ENCODE measurements at regions not wholly inside any gene's neighbourhood (a gene's known extent, or its start where the extent isn't known, plus 50 kb on each side); places are given as distances from the start of the nearest gene placed in this dataset.

DNA sequence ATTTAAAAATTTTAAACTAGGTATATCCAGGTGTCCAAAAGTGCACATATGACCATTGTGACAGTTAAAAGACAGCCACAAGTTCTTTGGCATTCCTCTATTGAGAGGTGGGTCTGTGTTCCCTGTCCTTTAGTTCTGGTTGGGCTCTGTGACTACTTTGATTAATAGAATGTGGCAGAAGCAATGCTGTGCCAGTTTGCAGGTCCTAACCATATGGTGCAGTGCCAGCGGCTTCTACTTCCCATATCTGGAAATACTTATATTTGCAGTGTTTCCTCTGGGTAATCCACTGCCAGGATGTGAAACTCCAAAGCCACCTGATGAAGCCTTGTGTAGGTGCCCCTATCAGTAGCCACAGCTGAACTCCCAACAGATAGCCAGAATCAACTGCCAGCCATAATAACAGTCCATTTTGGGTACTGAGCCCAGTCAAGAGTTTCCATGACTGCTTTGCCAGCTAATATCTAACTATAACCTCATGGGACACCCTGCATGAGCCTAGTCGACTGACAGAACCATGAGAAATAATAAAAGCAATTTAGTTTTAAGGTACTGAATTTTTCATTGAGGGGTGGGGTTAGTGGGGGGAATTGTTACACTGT is 361.0 kb upstream of the SEMA6A start:
- in situ Hi-C loops (cut with HindIII; ENCODE audit: low sequenced_read_pairs), result no loop called here
- TF ChIP-seq, protein P1, sequence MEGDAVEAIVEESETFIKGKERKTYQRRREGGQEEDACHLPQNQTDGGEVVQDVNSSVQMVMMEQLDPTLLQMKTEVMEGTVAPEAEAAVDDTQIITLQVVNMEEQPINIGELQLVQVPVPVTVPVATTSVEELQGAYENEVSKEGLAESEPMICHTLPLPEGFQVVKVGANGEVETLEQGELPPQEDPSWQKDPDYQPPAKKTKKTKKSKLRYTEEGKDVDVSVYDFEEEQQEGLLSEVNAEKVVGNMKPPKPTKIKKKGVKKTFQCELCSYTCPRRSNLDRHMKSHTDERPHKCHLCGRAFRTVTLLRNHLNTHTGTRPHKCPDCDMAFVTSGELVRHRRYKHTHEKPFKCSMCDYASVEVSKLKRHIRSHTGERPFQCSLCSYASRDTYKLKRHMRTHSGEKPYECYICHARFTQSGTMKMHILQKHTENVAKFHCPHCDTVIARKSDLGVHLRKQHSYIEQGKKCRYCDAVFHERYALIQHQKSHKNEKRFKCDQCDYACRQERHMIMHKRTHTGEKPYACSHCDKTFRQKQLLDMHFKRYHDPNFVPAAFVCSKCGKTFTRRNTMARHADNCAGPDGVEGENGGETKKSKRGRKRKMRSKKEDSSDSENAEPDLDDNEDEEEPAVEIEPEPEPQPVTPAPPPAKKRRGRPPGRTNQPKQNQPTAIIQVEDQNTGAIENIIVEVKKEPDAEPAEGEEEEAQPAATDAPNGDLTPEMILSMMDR (IDR thresholded peaks at IDR 0.05; ENCODE audit: low read depth, low read length, missing control alignments), result no peak
- H3K4me3 ChIP-seq (ENCODE audit: low read depth, low read length), result no peak overlapping the region
- DNase-seq (ENCODE audit: low read depth), result no peak

DNA sequence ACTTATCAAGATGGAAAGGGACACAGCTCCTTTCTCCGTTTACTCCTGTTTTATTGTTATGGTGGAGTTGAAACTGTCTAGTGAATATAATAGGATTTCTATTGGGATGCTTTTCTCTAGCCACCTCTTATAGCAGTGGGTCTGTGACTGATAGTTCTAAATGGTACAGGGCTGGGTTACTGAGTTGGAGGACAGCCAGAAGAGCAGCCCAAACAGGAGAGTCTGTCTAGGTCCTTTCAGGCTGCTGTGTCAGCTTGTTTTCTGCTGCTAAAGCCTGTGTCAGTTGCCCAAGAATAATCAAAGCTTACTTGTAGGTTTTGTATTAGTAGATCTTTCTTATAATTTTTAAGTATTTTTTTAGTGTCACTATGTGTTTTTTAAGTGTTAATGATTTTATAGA is 356.0 kb upstream of the SEMA6A start:
- TF ChIP-seq, protein P1 (IDR thresholded peaks at IDR 0.05; ENCODE audit: low read depth, low read length, missing control alignments), result no peak
- in situ Hi-C loops (cut with HindIII; ENCODE audit: low sequenced_read_pairs), result no loop called here
- no peak overlapping the region for H3K4me3 ChIP-seq (ENCODE audit: low read depth, low read length)
- DNase-seq (ENCODE audit: low read depth), result no peak

DNA sequence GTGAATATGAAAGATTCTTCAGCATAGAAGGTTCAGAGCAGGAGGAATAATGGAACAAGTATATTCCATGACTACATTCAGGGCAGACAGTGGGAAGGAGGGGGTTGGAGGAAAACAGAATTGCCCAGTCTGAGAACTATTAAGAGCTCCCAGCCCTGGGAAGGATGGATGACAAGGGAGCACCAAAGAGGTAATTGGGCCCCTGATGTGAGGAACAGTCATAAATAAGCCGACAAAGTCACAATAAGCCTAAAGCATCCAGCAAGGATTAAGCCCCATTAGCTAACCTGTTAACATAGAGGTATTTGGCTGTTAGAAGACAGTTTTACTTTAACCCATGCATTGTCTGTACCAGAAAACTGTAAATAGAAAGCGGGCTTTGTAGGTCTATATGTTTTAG is 348.7 kb upstream of the SEMA6A start:
- H3K4me3 ChIP-seq (ENCODE audit: low read depth, low read length), result no peak overlapping the region
- in situ Hi-C loops (cut with HindIII; ENCODE audit: low sequenced_read_pairs), result no loop called here
- DNase-seq (ENCODE audit: low read depth), result no peak
- TF ChIP-seq, protein P1 (IDR thresholded peaks at IDR 0.05; ENCODE audit: low read depth, low read length, missing control alignments), result no peak

DNA sequence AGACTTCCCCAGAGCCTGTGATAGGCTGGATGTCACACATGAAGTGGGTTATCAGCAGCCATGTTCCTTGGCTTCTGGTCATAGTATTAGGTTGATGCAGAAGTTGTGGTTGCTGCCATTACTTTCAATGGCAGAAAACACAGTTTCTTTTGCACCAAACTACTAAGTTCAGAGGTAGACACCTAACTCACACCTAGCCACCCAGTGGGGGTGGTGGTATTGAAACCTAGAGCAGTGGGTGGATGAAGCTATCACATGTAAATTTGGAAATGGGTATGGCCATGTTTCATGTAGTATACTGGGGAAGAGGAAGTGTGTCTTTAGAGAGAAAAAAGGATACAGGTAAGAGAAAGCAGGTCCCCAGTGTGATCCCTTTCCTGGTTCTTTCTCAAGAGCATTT is 347.9 kb upstream of the SEMA6A start:
- TF ChIP-seq, protein P1 (IDR thresholded peaks at IDR 0.05; ENCODE audit: low read depth, low read length, missing control alignments), result no peak
- in situ Hi-C loops (cut with HindIII; ENCODE audit: low sequenced_read_pairs), result no loop called here
- DNase-seq (ENCODE audit: low read depth), result no peak
- H3K4me3 ChIP-seq (ENCODE audit: low read depth, low read length), result no peak overlapping the region

DNA sequence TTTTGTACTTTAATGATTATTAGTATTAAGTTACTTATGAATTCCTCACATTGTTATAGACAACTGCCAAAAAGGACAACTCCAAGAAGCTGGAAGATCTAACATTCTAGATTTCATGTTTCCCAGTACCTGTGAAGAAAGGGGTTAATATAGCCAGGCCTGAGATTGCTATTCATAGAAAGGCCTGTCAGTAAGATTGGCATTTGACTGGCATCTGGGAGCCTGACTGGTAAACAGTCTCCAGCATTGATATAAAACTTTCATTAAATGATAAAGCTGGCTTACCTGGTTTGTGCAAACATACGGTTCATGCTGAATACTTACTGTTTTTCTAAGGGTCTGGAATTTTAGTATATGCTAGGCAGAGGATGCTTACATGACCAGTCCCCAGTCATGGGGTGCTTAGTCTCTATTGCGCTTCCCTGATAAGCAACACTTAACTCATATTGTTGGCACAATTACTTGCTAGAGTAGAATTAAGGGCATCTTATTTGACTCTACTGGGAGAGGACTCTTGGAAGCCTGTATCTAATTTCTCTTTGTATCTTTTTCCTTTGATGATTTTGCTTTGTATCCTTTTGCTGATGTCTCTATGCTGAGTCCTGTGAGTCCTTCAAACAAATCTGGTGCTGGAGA is 340.4 kb upstream of the SEMA6A start:
- H3K4me3 ChIP-seq (ENCODE audit: low read depth, low read length), result no peak overlapping the region
- in situ Hi-C loops (cut with HindIII; ENCODE audit: low sequenced_read_pairs), result no loop called here
- TF ChIP-seq, protein P1 (IDR thresholded peaks at IDR 0.05; ENCODE audit: low read depth, low read length, missing control alignments), result no peak
- no peak for DNase-seq (ENCODE audit: low read depth)

DNA sequence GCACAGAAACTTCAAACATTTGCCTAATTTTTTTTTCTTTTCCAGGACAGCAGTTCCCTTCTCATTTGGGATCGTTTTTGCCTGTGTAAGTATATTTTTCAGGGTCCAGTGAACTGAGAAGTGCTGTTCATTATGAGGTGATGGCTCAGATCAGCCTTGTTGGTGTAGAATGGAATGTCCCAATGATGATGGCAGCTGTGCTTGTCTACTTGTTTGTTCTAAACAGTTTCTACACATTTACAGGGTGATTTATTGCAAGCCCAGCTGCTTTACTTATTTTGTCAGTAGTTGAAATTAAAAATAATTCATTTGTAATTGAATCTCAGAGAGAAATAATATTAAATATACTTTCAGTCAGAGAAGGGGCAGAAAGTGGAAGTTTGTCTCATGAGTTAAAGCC is 337.6 kb upstream of the SEMA6A start:
- DNase-seq (ENCODE audit: low read depth), result no peak
- in situ Hi-C loops (cut with HindIII; ENCODE audit: low sequenced_read_pairs), result no loop called here
- TF ChIP-seq, protein P1 (IDR thresholded peaks at IDR 0.05; ENCODE audit: low read depth, low read length, missing control alignments), result no peak
- no peak overlapping the region for H3K4me3 ChIP-seq (ENCODE audit: low read depth, low read length)
